Osteocyte (in vitro differentiated cells): ENCODE measurements at regions not wholly inside any gene's neighbourhood (a gene's known extent, or its start where the extent isn't known, plus 50 kb on each side); places are given as distances from the start of the nearest gene placed in this dataset.

ENCODE experiments used
- DNase-seq: peaks from one replicate; pipeline ENCODE4 v3.0.0; 2021; ENCODE audit warnings: mixed read lengths; ENCODE audit not compliant: unreplicated experiment; ENCODE audit errors: extremely low spot score
- H3K27ac Mint-ChIP-seq: one replicate; pipeline ENCODE4 v1.8.0; 2021; ENCODE audit warnings: mild to moderate bottlenecking, mixed read lengths; ENCODE audit not compliant: unreplicated experiment
- H3K27me3 Mint-ChIP-seq: one replicate; pipeline ENCODE4 v1.8.0; 2021; ENCODE audit warnings: mixed read lengths; ENCODE audit not compliant: unreplicated experiment
- H3K36me3 Mint-ChIP-seq: one replicate; pipeline ENCODE4 v1.8.0; 2021; ENCODE audit warnings: mixed read lengths; ENCODE audit not compliant: unreplicated experiment
- H3K4me1 Mint-ChIP-seq: one replicate; pipeline ENCODE4 v1.8.0; 2021; ENCODE audit warnings: mixed read lengths; ENCODE audit not compliant: unreplicated experiment
- H3K4me3 Mint-ChIP-seq: one replicate; pipeline ENCODE4 v1.8.0; 2021; ENCODE audit warnings: mild to moderate bottlenecking, moderate library complexity, mixed read lengths; ENCODE audit not compliant: unreplicated experiment
- H3K9me3 Mint-ChIP-seq: one replicate; pipeline ENCODE4 v1.8.0; 2021; ENCODE audit warnings: mixed read lengths; ENCODE audit not compliant: unreplicated experiment
- TF ChIP-seq, protein P1 (sequence below): fragments of 200-600 bp; sonication (generic); IDR thresholded peaks from 2 replicates; pipeline ENCODE4 v1.5.0; 2021; ENCODE audit warnings: antibody characterized with exemption, mild to moderate bottlenecking, moderate library complexity

DNA sequence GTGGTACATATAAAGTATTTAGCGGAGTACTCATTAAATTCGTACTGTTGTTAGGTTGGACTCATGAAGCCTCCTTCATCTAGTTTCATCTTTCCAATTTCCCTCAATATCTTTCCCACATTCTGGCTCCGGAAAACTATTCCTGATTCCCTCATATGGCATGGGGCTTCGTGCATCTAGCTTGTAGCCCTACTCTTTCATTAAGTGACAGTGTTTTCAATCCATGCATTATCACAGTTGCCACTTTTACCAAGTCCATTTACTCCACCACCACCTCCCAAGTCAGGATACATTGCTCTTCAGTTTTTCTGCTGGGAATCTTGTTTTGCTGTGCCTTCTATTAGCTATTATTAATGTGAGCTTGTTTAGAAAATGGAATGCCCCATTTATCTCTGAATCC lies 1032.1 kb upstream of the RBFOX1 start:
- Mint-ChIP-seq H3K4me3 (no peak overlapping the region), H3K36me3 (no peaks in the 10 kb centered on the region), H3K9me3 (peaks cover 39% of the 10 kb centered on the region), H3K27me3 (no peaks in the 10 kb centered on the region), H3K27ac (no peak overlapping the region), H3K4me1 (no peaks in the 10 kb centered on the region)
- TF ChIP-seq, protein P1, sequence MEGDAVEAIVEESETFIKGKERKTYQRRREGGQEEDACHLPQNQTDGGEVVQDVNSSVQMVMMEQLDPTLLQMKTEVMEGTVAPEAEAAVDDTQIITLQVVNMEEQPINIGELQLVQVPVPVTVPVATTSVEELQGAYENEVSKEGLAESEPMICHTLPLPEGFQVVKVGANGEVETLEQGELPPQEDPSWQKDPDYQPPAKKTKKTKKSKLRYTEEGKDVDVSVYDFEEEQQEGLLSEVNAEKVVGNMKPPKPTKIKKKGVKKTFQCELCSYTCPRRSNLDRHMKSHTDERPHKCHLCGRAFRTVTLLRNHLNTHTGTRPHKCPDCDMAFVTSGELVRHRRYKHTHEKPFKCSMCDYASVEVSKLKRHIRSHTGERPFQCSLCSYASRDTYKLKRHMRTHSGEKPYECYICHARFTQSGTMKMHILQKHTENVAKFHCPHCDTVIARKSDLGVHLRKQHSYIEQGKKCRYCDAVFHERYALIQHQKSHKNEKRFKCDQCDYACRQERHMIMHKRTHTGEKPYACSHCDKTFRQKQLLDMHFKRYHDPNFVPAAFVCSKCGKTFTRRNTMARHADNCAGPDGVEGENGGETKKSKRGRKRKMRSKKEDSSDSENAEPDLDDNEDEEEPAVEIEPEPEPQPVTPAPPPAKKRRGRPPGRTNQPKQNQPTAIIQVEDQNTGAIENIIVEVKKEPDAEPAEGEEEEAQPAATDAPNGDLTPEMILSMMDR, result no peak
- no peak for DNase-seq

DNA sequence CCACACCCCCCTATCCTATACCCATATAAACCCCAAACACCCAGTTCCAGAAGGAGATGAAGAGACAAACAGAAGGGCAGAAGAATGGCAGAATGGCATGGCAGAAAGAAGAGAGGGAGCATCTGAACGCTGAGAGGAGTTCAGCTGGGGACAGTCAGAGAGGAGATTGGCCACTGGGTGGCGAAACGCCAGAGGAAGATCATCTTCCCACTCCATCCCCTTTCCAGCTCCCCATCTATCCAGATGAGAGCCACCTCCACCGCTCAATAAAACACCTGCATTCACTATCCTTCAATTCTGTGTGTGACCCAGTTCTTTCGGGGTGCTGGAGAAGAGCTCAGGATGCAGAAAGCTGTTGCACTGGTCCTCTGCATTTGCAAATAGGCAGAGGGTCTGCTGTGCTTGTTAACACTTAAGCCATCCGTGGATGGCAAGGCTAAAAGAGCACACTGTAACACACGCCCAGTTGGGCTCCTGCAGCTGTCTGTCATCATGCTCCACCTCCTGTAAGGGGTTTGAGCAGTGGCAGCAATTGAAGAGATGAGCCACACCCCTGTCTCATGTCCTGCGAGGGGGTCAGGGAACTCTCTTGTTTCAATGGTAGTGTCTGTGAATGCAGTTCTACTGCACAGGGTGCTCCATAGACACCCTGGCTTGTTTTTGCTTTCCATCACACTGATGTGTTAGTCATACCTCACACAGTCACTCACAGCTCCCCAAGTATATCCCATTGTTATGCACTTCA lies 1034.8 kb upstream of the RBFOX1 start:
- DNase-seq, result no peak
- peaks cover 49% of the 10 kb centered on the region for H3K9me3 Mint-ChIP-seq
- TF ChIP-seq, protein P1, result no peak
- H3K36me3 Mint-ChIP-seq, result no peaks in the 10 kb centered on the region
- H3K4me3 Mint-ChIP-seq, result no peak overlapping the region
- H3K27me3 Mint-ChIP-seq, result no peaks in the 10 kb centered on the region
- no peak overlapping the region for H3K27ac Mint-ChIP-seq
- H3K4me1 Mint-ChIP-seq, result no peaks in the 10 kb centered on the region

- H3K27ac Mint-ChIP-seq, result no peak overlapping the region
- TF ChIP-seq, protein P1, result no peak
- H3K4me1 Mint-ChIP-seq, result no peaks in the 10 kb centered on the region
- peaks cover 57% of the 10 kb centered on the region for H3K9me3 Mint-ChIP-seq
- H3K27me3 Mint-ChIP-seq, result no peaks in the 10 kb centered on the region
- DNase-seq, result no peak
- H3K36me3 Mint-ChIP-seq, result no peaks in the 10 kb centered on the region
- no peak overlapping the region for H3K4me3 Mint-ChIP-seq
These were observed 1046.5 kb upstream of the RBFOX1 start for GRCh38 chr16:6286176-6286575.

DNA sequence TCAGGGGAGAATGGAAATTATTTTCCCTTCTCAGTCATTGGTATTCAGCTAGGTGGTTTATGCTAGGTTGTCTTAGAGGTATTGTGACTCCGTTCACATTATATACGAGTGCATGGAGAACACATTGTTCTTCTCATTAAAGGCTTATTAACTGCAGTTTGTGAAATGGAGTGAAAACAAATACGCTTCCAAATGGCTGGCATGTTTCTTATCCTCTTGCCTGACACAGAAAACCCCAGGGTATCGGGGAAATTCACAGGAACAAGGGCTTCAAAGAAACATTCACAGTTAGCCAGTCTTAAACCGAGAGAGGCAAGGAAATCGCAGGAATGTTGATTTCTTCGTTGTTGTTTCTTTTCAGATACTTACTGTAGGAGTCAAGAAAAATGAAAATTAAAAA lies 1047.9 kb upstream of the RBFOX1 start:
- TF ChIP-seq, protein P1, result no peak
- H3K4me1 Mint-ChIP-seq, result no peaks in the 10 kb centered on the region
- H3K27me3 Mint-ChIP-seq, result no peaks in the 10 kb centered on the region
- DNase-seq, result no peak
- no peaks in the 10 kb centered on the region for H3K36me3 Mint-ChIP-seq
- no peak overlapping the region for H3K4me3 Mint-ChIP-seq
- H3K27ac Mint-ChIP-seq, result no peak overlapping the region
- peaks cover 53% of the 10 kb centered on the region for H3K9me3 Mint-ChIP-seq

DNA sequence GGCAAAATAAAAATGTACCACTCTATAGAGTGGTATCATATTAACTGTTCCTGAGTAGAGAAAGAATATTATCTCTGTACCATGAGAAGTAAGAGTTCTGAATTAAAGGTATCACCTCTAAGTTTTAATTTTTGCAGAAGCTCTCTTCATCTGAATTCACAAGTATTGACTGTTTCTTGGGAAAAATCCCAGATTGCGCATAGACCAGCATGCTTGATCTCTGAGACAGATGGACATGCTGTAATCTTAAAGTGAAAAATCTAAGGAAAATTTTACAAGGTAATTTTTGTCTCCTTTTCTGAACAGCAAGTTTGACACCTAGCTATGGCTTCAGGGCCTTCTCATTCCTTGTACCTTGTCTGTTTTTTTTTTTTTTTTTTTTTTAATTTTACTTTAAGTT lies 1050.7 kb upstream of the RBFOX1 start:
- no peak for DNase-seq
- Mint-ChIP-seq H3K4me3 (no peak overlapping the region), H3K27me3 (no peaks in the 10 kb centered on the region), H3K9me3 (peaks cover 51% of the 10 kb centered on the region), H3K27ac (no peak overlapping the region), H3K4me1 (no peaks in the 10 kb centered on the region), H3K36me3 (no peaks in the 10 kb centered on the region)
- TF ChIP-seq, protein P1, result no peak
